Suprapubic skin (tissue), 3 donors: ENCODE measurements at regions not wholly inside any gene's neighbourhood (a gene's known extent, or its start where the extent isn't known, plus 50 kb on each side); places are given as distances from the start of the nearest gene placed in this dataset.

ENCODE experiments used
- POLR2AphosphoS5 ChIP-seq, 3 donors: sonication (generic); formaldehyde crosslinking; IDR thresholded peaks; one replicate each; pipeline ENCODE4 v1.6.1; 2017; ENCODE audit warnings: antibody characterized with exemption in 3 of 3
- TF ChIP-seq, protein P1 (sequence below), 2 donors: fragments of 200-600 bp in 1 of 2; fragments of 450-650 bp in 1 of 2; sonication (generic) in 1 of 2; IDR thresholded peaks; one replicate each; pipeline ENCODE4 v1.5.1; 2016 to 2019; ENCODE audit warnings: antibody characterized with exemption in 2 of 2, mild to moderate bottlenecking in 1 of 2, moderate library complexity in 1 of 2

DNA sequence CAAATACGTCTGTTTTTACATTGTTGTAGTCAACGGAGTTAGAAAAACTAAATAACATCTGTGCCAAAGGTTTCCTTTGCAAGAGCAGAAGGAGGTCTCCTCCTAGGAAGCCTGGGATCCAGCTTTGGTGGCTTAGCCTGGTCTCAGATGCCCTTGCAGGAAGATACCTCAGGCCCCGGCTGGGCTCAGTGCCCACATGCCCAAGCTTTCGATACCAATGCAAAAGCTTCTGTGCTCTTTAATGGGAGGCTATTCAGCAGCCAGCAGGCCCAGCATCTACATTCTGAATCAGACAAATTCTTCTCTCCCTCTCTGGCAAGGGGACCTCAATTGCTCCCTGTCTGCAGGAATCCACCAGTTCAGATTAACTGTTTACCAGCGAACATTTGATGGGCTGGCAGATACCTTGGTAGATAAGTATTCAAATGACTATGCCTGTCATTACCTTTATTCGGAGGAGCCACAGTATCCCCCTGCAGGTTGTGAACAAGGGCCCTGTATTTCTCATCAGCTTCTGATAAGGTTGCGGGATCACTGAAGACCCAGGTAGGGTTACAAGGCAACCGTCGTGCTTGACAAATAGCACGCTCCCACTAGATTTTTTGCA, 180.1 kb upstream of the KBTBD8 start:
- TF ChIP-seq, protein P1, sequence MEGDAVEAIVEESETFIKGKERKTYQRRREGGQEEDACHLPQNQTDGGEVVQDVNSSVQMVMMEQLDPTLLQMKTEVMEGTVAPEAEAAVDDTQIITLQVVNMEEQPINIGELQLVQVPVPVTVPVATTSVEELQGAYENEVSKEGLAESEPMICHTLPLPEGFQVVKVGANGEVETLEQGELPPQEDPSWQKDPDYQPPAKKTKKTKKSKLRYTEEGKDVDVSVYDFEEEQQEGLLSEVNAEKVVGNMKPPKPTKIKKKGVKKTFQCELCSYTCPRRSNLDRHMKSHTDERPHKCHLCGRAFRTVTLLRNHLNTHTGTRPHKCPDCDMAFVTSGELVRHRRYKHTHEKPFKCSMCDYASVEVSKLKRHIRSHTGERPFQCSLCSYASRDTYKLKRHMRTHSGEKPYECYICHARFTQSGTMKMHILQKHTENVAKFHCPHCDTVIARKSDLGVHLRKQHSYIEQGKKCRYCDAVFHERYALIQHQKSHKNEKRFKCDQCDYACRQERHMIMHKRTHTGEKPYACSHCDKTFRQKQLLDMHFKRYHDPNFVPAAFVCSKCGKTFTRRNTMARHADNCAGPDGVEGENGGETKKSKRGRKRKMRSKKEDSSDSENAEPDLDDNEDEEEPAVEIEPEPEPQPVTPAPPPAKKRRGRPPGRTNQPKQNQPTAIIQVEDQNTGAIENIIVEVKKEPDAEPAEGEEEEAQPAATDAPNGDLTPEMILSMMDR (IDR thresholded peaks at IDR 0.05) = no peak
- TF ChIP-seq POLR2AphosphoS5 (IDR thresholded peaks at IDR 0.05) = no peak
